GM12892 (cell line): ENCODE measurements at regions not wholly inside any gene's neighbourhood (a gene's known extent, or its start where the extent isn't known, plus 50 kb on each side); places are given as distances from the start of the nearest gene placed in this dataset.
"Not testable (repeated sequence)": the region's sequence is repeated elsewhere in the genome, so short reads cannot be mapped to it uniquely, and the experiment has no call there.

Experiments used
- POLR2A ChIP-seq: IDR thresholded peaks from 2 replicates; pipeline ENCODE4 v1.6.1; 2011; ENCODE audit warnings: low read depth, low read length, control low read depth
- POLR2AphosphoS5 ChIP-seq: IDR thresholded peaks from 2 replicates; pipeline ENCODE4 v1.6.1; 2011; ENCODE audit warnings: low read depth, low read length, control low read depth
- TAF1 ChIP-seq: IDR thresholded peaks from 2 replicates; pipeline ENCODE4 v1.6.1; 2011; ENCODE audit warnings: low read depth, mild to moderate bottlenecking, control low read depth, low read length, borderline replicate concordance

DNA sequence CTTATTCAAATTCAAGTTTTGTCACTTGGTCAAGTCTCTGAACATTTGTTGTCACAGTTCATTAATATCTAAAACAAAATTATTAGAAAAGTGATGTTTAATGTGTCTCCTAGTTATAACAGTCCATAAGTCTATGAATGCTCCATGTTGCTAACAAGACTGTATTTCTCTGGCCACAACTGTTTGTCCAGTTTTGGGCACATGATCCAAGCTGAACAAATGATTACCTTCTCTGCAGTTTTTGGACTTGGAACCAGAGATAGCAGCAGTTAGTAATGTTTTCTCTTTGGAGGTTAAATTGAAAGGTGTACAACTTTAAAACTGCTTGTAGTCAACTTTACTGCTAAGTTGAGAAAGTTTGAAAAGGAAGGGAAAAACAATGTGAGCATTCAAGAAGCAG, 84.7 kb upstream of the NOX4 start:
- not testable (repeated sequence) for TF ChIP-seq POLR2A, POLR2AphosphoS5, TAF1
